ENCODE measurements at regions not wholly inside any gene's neighbourhood (a gene's known extent, or its start where the extent isn't known, plus 50 kb on each side); places are given as distances from the start of the nearest gene placed in this dataset.

DNA sequence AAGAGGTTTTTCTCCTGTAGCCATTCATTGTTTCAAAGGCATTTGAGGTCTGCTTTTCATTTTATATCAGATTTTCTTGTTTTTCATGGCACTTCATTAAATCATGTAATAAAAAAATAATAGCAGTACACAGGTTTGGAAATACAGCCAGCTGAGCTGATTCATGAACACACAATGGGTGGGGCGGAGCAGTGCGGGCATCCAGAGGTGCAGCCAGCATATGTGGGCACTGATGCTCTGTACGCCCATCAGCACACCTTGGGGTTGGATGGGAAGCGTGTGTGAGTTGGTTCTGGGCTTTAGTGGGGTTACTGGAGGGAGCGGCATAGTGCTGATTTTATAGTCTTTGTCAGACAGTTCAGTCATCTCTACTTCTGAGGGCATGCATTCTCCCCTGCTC lies 54.2 kb upstream of the IRX4 start:
- TF ChIP-seq, protein P1, sequence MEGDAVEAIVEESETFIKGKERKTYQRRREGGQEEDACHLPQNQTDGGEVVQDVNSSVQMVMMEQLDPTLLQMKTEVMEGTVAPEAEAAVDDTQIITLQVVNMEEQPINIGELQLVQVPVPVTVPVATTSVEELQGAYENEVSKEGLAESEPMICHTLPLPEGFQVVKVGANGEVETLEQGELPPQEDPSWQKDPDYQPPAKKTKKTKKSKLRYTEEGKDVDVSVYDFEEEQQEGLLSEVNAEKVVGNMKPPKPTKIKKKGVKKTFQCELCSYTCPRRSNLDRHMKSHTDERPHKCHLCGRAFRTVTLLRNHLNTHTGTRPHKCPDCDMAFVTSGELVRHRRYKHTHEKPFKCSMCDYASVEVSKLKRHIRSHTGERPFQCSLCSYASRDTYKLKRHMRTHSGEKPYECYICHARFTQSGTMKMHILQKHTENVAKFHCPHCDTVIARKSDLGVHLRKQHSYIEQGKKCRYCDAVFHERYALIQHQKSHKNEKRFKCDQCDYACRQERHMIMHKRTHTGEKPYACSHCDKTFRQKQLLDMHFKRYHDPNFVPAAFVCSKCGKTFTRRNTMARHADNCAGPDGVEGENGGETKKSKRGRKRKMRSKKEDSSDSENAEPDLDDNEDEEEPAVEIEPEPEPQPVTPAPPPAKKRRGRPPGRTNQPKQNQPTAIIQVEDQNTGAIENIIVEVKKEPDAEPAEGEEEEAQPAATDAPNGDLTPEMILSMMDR (IDR thresholded peaks at IDR 0.05 in 8 of 11, conservative IDR thresholded peaks at IDR 0.05 in 3 of 11): no peak
- TF ChIP-seq POLR2AphosphoS5 (IDR thresholded peaks at IDR 0.05): no peak

All from spleen (tissue), 7 donors.